ENCODE measurements at regions not wholly inside any gene's neighbourhood (a gene's known extent, or its start where the extent isn't known, plus 50 kb on each side); places are given as distances from the start of the nearest gene placed in this dataset.
"Not testable (repeated sequence)": the region's sequence is repeated elsewhere in the genome, so short reads cannot be mapped to it uniquely, and the experiment has no call there.

DNA sequence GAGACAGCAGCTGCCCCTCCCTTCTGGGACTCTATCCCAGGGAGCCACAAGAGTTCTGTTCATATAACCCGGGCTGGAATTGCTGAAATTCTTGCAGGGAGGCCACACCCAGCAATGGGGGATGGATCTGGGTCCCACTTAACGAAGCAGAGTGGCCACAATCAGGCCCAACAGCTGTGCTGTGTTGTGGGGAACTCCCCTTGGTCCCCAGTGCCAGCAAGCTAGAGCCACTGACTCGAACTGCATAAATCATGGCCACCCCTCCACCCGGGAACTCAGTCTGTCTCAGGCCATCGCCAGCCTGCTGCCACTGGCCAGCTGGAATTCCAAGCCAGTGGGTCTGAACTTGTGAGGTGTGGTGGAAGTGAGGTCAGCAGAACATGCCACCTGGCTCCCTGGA lies 111.1 kb downstream of the KLF8 start:
- no peak overlapping the region for H3K27ac ChIP-seq
- ChIA-PET CTCF (no interaction called here), POLR2A (ENCODE audit: low non-redundant PET) (no interaction called here)
- DNase-seq (ENCODE audit: low spot score), result no peak
- TF ChIP-seq, protein P1, sequence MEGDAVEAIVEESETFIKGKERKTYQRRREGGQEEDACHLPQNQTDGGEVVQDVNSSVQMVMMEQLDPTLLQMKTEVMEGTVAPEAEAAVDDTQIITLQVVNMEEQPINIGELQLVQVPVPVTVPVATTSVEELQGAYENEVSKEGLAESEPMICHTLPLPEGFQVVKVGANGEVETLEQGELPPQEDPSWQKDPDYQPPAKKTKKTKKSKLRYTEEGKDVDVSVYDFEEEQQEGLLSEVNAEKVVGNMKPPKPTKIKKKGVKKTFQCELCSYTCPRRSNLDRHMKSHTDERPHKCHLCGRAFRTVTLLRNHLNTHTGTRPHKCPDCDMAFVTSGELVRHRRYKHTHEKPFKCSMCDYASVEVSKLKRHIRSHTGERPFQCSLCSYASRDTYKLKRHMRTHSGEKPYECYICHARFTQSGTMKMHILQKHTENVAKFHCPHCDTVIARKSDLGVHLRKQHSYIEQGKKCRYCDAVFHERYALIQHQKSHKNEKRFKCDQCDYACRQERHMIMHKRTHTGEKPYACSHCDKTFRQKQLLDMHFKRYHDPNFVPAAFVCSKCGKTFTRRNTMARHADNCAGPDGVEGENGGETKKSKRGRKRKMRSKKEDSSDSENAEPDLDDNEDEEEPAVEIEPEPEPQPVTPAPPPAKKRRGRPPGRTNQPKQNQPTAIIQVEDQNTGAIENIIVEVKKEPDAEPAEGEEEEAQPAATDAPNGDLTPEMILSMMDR (conservative IDR thresholded peaks at IDR 0.05; ENCODE audit: low read depth), result no peak

DNA sequence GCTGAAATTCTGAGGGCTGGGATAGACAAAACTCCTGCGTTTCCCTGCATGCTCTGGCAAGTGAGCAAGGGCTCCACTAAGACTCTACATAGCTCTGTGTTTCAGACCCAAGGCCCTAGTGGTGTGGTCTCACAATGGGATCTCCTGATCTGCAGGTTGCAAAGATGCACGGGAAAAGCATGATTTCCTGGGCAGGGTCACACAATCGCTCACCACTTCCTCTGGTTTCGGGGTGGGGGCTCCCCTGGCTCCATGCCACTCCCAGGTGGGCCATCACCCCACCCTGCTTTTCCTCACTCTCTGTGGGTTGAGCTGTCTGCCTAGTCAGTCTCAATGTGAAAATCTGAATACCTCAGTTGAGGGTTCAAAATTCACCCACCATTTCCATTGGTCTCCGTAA lies 111.5 kb downstream of the KLF8 start:
- no peak for DNase-seq (ENCODE audit: low spot score)
- CTCF ChIA-PET, result no interaction called here
- H3K27ac ChIP-seq, result no peak overlapping the region
- TF ChIP-seq, protein P1 (conservative IDR thresholded peaks at IDR 0.05; ENCODE audit: low read depth), result no peak
- POLR2A ChIA-PET (ENCODE audit: low non-redundant PET), result no interaction called here

DNA sequence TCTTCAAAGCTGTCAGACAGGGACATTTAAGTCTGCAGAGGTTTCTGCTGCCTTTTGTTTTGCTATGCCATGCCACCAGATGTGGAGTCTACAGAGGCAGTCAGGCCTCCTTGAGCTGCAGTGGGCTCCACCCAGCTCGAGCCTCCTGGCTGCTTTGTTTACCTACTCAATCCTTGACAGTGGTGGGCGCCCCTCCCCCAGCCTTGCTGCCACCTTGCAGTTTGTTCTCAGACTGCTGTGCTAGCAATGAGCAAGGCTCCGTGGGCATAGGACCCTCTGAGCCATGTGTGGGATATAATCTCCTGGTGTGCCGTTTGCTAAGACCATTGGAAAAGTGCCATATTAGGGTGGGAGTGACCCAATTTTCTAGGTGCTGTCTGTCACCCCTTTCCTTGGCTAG lies 126.0 kb downstream of the KLF8 start:
- CTCF ChIA-PET; POLR2A ChIA-PET (ENCODE audit: low non-redundant PET); DNase-seq (ENCODE audit: low spot score); H3K27ac ChIP-seq: not testable (repeated sequence)

DNA sequence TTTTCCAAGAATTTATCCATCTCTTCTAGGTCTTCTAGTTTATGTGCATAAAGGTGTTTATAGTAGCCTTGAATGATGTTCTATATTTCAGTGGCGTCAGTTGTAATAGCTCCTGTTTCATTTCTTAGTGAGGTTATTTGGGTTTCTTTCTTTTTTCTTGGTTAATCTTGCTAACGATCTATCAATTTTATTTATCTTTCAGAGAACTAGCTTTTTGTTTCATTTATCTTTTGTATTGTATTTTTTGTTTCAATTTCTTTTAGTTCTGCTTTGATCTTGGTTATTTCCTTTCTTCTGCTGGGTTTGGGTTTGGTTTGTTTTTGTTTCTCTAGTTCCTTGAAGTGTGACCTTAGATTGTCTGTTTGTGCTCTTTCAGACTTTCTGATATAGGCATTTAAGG lies 133.0 kb downstream of the KLF8 start:
- POLR2A ChIA-PET (ENCODE audit: low non-redundant PET); CTCF ChIA-PET; DNase-seq (ENCODE audit: low spot score); H3K27ac ChIP-seq: not testable (repeated sequence)

DNA sequence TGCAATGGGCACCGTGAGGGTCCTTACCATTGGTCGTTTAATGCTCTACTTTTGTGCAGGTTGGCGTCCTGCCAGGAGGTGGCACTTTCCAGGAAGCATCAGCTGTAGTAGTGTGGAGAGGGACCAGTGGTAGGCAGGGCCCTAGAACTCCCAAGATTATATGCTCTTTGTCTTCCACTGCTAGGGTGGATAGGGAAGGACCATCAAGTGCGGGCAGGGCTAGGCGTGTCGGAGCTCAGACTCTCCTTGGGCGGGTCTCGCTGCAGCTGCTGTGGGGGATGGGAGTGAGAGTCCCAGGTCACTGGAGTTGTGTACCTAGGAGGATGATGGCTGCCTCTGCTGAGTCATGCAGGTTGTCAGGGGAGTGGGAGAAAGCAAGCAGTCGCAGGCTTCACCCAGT lies 134.7 kb downstream of the KLF8 start:
- TF ChIP-seq, protein P1 (conservative IDR thresholded peaks at IDR 0.05; ENCODE audit: low read depth), result no peak
- no peak for DNase-seq (ENCODE audit: low spot score)
- no peak overlapping the region for H3K27ac ChIP-seq
- ChIA-PET POLR2A (ENCODE audit: low non-redundant PET) (no interaction called here), CTCF (no interaction called here)

DNA sequence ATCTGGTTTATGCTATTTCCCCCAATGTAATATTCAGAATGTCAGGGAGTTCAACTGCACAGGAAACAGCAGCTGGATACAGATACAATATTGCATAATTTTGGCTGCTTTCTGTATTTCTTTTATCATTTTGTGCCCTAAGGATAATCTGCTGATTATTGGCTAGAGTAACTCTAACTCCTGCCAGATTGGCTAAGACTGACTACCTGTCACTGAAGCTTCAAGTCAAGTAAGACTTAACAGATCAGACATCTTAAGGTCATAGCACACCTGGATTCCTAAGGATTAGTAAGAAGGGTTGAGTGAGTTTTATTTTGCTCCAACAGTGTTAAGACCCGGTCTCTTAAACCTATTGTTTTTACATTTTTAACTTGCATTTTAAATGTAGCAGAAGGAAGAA lies 136.8 kb downstream of the KLF8 start:
- ChIA-PET POLR2A (ENCODE audit: low non-redundant PET) (no interaction called here), CTCF (no interaction called here)
- DNase-seq (ENCODE audit: low spot score), result no peak
- no peak overlapping the region for H3K27ac ChIP-seq
- TF ChIP-seq, protein P1 (conservative IDR thresholded peaks at IDR 0.05; ENCODE audit: low read depth), result no peak

DNA sequence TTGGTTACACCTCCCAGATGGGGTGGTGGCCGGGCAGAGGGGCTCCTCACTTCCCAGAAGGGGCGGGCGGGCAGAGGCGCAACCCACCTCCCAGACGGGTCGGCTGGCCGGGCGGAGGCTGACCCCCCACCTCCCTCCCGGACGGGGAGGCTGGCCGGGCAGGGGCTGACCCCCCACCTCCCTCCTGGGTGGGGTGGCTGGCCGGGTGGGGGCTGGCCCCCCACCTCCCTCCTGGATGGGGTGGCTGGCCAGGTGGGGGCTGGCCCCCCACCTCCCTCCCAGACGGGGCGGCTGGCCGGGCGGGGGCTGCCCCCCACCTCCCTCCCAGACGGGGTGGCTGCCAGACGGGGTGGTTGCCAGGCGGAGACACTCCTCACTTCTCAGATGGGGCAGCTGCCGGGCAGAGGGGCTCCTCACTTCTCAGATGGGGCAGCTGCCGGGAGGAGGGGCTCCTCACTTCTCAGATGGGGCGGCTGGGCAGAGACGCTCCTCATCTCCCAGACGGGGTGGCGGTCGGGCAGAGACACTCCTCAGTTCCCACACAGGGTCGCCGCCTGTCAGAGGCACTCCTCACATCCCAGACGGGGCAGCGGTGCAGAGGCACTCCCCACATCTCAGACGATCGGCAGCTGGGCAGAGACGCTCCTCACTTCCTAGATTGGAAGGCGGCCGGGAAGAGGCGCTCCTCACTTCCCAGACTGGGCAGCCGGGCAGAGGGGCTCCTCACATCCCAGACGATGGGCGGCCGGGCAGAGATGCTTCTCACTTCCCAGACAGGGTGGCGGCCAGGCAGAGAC lies 148.0 kb downstream of the KLF8 start:
- POLR2A ChIA-PET (ENCODE audit: low non-redundant PET); H3K27ac ChIP-seq; DNase-seq (ENCODE audit: low spot score); CTCF ChIA-PET: not testable (repeated sequence)

DNA sequence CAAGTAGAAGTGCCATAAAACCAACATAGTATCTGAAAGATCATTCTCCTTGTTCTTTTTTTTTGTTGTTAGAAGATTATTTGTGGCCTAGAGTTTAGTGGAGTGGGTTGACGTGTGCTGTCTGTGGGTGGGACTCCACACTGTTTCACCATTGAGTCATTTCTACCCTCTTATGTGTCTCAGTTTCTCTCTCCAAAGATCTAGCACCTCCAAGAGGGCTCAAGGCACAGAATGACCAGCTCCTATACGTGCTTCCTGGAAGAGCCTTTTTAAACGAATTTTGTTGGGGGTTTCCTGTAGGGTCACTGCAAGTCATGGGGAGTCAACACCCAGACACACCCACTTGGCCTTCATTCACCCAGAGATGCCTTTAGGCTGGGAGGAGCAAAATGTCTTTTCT lies 150.1 kb downstream of the KLF8 start:
- CTCF ChIA-PET, result no interaction called here
- no peak for DNase-seq (ENCODE audit: low spot score)
- TF ChIP-seq, protein P1 (conservative IDR thresholded peaks at IDR 0.05; ENCODE audit: low read depth), result no peak
- POLR2A ChIA-PET (ENCODE audit: low non-redundant PET), result no interaction called here
- H3K27ac ChIP-seq, result no peak overlapping the region
